NCI-H748 (cell line): ENCODE measurements at regions not wholly inside any gene's neighbourhood (a gene's known extent, or its start where the extent isn't known, plus 50 kb on each side); places are given as distances from the start of the nearest gene placed in this dataset.
"Not testable (repeated sequence)": the region's sequence is repeated elsewhere in the genome, so short reads cannot be mapped to it uniquely, and the experiment has no call there.

Experiments
- DNase-seq: peaks from one replicate; lab custom pipeline; 2025; ENCODE audit not compliant: unreplicated experiment; lab: John Stamatoyannopoulos, UW

DNA sequence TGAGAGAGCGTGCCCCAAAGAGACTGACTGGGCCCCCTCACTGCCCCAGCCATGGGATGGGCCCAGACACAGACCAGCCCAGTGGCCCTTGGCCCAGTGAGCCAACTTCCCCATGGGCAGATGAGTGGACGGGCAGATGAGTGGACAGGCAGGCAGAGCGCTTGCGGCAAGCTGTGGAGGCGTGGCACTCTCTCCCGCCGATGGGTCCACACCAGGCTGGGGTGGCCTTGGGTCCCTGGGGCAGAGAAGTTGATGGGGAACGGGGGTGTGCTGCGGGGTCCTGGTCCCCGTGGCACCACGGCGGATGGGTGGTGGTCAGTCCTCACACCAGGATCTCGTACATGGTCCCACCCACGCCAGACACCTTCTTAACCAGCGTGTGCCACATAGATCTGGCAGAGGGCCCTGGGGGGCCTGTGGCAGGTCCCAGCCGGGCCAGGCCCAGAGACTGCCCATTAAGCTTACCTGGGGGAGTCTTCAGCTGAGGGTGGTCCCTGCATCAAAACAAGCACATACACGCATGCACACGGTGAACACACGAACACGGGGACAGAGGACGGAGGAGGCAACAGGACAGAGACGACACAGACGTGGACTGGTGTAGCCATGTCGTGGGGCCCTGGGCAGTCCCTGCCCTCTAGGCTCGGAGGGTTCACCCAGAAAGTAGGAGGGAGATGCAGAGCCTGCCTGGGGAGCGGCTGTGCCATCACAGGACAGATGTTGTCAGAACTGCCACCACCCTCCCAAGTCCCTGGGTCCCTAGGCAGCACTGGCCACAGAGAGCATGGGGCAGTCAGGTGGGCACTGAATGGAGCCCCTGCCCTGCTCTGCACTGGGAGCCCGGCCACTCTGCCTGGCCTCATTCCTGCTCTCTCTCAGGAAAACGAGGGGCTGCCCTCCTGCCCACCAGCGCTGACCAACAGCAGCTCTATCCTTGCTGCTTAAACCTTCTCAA is 182.2 kb downstream of the IGLL1 start:
- no peak for DNase-seq

DNA sequence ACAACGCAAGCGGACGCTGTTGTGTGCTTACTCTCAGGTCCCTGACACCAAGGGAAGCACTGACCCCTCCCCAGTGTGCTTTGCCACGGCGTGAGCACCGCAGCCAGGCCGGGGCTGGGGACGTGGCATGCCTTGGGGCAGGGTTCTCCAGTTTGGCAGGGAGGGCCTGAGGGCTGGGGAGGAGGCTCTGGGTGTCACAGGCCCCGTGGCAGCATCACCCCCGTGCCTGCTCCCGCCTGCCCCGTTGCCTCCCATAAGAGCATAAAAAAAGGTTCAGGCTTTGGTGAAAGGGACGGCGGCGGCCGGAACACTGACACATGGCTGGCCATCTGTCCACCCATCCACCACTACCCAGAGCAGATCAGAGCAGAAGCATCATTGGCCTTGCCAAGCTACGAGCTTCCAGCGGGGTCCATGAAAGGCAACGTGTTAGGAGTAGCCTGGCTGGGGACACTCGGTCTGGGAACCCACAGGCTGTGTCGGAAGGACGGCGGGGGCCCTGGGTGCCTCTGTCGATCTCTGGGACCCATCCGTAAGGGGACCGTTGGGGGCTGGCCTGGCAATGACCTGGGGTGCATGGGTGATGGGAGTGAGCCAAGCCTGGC is 183.0 kb downstream of the IGLL1 start:
- no peak for DNase-seq

DNA sequence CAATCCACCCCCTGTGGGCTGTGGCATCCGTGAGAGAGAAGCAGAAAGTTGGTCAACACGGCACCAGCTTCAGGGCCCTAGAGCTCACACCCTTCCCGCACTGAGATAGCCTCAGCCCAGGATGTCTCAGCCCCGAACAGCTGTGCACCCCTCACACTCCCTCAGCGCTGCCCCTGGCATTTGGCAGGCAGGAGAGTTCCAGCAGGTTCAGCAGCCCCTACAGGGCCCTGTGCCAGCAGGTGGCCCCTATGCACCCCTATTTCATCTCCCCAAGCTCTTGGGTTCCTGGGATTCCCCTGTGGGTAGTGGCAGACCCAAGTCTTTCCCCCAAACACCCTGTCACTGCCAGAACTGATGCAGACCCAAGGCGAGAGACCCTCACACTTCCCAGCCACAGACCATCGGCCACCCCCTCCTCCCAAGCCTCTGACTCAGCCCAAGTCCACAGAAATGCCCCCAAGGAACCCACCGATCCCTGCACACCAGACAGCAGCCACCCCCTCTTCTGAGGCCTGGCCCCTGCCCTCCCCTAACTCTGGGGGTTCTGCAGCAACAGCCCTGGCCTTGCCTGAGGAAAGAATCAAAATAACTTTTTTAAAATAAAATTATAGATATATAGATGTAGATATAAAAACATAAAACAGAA is 183.6 kb downstream of the IGLL1 start:
- DNase-seq = no peak

DNA sequence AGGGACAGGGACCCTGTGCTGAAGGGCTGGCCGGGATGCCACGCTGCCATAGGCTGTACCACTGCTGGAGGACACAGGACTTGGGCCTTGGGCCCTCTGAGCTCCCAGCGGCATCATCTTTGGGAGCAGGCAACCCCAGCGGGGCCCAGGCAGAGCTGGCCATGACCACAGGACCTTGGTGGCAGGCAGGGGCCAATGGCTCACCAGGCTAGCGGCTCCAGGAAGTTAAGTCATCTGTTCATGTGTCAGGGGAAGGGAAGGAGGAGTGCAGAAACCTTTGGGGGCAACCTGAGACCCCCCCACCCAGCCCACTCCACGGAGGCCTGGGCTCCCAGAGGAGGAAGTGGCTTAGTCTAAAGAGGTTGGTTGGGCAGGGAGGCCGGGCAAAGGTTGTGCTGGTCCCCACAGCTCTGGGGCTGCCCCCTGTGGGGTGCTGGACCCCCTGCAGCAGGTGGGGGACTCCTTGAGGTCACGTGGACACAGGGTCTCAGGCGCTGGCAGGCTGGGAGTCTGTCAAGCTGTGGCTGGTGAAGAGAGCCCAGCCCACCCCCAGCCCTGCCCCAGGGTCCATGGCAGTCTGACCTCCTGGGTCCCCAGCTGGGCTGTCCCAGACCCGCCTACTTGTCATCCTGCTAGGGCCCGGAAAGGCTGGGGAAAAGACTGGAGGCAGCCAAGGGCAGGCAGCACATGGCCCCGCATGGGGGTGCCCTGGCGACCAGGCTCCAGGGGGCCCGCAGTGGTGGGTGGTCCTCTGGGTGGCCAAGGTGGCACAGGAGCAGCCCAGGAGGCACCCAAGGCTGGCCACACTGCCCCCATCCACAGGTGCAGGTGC is 184.3 kb downstream of the IGLL1 start:
- DNase-seq = no peak

DNA sequence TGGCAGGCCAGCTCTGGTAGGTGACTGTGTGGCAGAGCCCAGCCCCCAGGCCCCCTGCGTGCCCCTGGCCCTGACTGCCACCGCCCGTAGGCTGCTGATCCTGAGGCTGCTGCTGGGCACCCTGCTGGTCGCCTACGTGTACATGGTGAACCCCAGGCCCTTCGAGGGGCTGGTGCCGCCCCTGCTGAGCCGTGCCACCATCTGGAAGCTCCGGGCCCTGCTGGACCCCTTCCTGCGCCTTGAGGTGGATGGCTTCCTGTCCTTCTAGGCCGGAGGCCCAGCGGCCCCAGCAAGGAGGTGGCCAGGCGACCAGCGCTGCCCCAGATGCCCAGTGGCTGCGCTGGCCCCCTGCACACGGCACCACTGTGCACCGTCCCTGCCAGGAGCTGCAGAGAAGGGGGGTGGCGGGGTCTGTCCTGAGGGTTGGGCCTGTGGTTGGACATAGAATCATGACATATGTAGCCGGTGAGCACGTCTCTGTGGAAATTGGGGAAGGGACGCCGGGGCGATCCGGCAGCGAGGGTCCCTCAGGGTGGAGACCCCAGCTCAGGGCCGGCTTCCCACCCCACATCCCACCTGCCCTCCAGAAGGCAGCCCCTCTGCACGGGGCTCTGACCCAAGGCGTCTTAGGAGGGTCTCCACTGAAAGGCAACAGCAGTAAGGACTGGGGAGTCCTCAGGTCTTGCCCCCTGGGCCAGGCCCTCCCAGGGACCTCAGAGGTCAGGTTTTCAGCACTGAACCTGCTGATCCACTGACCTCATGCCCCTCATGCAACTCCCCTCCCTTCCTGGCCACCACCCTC is 185.4 kb downstream of the IGLL1 start:
- no peak for DNase-seq

DNA sequence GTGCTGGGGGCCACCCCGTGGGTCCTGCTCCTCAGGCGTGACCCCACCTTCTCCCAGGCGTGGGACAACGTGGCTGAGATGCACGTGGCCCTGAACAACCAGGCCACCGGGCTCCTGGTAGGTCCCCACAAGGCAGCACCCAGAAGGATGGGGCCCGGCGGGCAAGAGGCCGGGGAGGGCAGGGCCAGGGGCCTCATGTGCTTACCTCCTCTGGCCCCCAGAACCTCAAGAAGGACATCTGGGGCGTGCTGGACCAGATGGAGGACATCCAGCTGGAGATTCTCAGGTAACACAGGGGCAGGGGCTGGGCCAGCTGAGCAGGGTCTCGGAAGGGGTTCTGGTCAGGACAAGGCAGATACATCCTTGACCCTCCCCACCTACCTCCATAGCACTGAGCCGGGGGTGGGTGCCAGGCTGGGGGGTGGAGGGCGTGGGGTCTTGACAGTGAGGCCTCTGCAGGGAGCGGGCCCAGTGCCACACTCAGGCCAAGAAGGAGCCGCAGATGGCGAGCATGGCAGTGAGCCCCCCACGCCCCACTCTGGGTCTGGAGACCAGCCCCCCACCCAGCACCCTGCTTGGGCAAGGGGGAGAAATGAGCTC is 186.3 kb downstream of the IGLL1 start:
- no peak for DNase-seq

DNA sequence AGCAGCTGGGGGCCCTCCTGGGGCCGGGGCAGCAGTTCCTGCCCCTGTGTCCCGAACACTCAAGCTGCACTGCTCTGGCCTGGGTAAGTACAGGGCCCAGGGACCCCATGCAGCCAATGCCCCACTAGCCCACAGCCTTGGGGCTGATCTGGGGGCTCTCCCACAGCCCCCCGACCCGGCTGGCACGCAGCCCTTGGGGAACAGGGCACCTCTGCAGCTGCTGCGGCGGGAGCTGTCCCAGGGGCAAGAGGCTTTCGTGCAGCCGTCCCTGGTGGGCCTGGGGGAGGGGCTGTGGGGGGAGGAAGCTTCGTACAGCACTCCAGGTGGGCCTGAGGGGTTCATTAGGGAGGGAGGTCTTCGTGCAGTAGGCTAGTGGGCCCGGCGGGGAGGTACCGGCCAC is 186.9 kb downstream of the IGLL1 start:
- DNase-seq = not testable (repeated sequence)

DNA sequence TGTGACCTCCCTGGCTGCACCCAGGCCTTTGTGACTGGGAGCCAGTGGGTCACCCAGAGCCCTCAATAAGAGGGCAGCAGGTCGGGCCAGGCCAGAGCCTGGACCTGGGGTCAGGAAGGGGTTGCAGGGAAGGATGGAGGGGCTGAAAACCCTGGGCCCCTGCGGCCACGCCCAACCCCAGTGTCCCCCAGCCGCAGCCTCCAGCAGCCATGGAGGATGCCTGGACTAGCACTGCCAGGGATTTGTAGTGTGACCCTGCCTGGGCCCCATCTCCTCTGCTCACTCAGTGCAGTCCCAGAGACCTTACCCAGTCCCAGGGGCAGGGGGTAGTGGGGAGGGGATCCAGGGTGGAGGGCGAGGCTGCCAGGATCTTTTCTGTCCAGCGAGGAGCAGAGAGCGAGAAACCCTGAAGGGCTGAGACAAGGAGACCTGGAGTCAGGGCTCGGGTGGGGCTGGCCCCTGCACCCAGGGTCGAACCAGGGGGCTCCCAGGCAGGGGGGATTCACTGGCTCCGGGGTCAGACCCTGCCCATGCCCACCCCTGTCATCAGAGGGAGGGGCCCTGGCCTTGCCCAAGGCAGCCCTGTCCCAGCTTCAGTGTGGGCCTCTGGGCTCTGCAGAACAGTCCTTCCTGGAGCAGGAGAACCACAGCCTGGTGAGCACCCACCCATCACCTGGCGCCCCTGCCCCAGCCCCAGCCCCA is 187.5 kb downstream of the IGLL1 start:
- DNase-seq = no peak

DNA sequence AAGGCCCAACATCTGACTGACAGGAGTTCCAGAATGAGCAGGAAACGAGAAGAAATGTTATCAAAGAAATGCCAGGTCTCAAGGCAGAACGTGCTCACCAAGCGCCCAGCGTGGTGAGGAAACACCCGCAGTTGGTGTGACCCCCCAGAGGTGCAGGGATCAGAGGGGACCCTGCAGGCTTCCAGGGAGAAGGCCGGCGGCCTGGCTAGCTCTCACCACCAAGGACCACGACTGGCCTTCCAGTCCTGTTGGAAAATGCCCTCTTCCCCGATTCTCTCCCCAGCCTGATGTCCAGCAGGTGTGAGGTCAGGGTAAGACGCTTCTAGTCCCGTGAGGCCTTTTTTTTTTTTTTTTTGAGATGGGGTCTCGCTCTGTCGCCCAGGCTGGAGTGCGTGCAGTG is 189.1 kb downstream of the IGLL1 start:
- DNase-seq = no peak

DNA sequence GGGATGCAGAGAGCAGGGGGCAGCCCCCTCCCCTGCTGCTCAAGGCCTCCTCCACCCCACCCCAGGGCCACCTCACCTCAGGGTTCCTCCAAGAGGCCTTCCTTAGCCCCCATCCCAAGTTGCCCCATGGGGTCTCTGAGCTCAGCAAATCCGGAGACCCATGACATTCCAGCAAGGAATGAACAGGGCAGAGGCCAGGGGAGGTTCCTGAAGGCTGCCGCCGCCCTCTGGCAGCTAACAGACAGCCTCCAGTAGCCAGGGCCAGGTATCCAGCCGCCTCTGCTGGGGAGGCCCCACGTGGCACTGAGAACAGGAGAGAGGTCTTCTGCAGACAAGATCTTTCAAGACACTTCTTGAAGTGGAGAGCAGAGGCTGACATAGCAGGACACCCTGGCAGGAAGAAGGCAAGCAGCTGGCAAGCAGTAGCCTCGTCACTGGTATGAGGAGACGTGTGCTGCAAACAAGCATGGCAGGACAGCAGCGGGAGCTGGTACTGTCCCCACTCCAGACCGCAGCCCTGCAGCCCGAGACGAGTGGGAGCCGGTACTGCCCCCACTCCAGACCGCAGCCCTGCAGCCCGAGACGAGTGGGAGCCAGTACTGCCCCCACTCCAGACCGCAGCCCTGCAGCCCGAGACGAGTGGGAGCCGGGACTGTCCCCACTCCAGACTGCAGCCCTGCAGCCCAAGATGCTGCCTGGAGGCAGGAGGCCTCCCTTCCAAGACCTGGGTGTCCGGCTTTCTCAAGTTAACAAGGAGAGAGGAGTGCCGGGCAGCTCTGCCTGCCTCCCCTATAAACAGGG is 190.6 kb downstream of the IGLL1 start:
- DNase-seq = no peak

DNA sequence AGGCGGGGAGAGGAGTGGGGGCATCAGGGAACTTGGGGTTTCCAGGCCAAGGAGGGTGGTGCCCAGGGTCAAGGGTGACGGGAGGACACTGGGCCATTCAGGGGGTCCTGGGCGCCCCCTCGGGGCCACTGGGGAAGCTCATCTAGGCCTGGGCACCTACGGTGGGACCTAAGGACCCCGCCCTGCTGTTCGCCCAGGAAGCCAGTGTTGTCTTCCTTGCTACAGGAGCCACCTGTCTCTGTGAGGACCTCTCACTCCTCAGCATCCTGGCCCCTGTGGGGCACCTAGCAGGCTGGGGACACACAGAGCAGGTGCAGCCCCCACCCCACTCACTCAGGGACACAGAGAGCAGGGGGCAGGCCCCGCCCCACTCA is 191.6 kb downstream of the IGLL1 start:
- no peak for DNase-seq

DNA sequence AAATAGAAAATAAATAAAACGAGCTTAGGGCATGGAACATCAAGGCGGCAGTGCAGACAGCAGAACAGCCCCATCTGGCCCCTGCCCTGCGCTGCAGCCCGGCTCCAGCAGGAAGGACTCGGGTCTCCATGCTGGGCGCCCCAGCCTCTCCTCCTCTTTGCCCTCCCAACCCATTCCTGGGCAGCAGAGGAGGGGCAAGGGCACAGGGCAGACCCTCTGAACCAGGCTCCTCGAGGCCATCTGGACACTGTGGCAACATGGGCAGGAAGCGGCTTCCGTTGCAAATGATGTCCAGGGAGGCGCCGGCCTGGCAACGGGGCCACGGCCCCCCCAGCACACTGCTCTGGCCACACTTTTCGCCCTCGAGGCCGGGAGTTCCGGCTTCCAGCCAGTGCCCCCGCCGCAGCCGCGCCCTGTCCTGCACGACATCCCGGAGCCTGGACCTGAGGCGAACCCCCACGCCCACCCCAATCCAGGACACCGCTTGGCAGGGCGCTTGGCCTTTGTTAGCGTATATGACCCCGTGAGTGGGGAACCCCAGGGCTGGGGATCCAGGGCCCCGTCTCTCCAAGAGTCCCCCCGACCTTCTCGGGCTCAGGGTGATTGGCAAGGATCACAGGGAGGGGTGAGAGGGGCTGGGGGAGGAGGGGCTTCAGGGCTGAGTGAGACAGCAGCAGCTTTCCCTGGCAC is 192.1 kb downstream of the IGLL1 start:
- no peak for DNase-seq

DNA sequence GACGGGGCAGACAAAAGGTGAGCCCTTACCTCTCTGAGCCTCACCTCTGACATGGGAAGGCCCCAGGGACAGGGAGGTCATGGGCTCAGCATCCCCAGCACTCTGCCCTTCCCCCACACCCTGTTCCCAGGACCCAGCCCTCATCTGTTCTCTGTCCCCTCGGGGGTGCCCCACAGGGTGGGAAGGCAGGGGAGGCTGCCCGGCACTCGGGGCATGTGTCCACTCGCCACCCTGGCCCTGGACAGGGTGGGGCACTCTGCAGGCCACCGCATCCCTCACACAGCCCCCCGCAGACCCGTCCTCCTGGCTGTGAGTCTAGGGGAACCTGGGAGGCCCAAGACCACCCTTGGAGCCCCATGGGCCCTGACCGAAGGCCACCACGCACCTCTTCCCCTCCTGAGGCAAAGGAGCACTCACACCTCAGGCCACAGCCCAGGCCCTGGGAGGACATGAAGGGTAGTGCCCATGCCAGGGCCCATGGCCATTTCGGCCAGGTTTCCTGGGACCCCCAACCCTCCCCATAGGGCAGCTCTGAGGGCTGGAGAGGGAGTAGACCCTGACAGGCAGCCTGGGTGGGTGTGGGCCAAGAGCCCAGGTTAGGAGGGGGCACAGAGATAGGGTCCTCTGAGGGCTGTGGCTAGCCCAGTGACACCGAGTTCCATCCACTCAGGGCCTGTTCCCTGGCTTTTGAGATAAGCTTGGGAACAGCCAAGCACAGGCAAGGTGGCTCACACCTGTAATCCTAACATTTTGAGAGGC is 193.1 kb downstream of the IGLL1 start:
- DNase-seq = no peak

DNA sequence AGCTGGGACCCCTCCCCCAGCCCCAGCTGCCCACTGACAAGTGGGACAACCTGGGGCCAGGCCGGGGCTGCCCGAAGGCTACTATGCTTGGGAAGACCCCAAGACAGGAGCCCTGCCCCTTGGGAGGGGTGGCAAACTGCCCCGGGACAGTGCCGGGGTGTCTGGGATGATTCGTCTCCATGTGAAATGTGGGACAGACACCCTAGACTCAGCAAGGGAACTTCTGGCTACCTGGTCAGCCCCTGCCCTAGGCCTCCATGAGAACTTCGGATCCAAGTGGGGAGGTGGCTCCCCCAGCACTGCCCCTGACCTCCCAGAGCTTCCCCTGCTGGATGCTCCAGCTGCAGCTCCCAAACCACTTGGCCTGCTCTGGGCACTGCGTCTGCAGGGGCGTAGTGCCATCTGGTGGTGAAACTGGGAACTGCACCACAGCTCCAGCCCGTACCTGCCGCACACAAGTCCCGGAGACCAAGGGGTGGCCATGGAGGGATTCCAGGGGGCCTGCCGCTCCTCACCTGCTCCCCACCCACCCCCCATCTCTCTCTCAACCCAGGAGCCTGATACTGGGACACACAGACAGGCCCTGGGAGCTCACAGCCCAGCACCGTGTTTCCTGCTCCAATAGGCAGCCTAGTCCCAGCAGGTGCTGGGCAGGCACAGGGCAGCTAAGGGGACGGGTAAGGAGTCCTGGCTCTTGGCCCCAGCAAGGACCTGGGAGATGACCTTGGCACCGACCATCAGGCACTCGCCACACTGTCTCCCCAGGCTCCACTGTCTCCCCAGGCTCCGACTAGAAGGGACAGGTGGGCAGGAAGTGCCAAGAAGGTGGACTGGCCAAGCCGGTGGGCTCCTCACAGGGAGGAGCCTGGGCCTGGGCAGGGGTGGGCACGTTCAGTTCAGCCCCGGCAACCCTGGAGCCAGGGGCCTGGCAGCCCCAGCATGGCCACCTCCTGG is 194.1 kb downstream of the IGLL1 start:
- peak; percentile 60 for DNase-seq

DNA sequence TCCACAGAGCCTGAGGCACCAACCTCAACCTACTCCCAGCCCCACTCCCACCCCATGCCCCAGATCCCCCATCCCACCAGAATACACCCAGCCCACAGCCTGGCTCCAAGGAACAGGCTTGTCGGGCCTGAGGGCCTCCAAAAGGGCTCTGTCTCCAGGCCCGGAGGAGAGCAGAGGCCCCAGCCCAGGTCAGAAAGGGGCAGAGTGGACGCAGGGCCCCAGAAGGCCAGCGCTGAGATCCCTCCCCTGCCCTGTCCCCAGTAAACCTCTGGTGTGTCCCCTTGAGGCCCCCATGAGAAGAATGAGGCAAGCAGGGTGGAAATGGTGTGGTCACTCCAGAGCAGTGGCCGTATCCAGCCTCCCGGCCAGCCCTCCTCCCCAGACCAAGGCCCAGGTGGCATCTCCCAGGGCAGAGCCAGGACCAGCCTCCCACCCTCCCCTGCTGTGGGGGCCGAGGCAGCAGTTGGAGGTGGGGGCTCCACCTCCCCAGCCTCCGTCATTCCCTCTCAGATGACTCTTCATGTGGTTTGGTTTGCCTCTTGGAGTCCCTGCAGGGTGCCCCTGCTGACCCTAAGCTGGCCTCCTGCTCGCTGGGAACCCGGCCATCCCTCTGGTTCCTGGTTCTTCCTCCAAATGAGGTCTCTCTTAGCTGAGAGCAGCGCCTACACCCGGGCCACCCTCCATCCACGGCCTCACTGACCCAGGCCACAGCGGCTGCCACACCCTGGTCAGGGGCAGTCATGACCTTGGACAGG is 195.0 kb downstream of the IGLL1 start:
- DNase-seq = no peak
